ENCODE measurements at regions not wholly inside any gene's neighbourhood (a gene's known extent, or its start where the extent isn't known, plus 50 kb on each side); places are given as distances from the start of the nearest gene placed in this dataset.

GRCh38 chr22:49400941-49401598, 426.6 kb downstream of the BRD1 start:
- TF ChIP-seq OSR1 (CRISPR knock-in tag; IDR thresholded peaks at IDR 0.05): no peak
- TF ChIP-seq GLIS3 (CRISPR knock-in tag; IDR thresholded peaks at IDR 0.05): no peak
- no peak for TF ChIP-seq ZFP30 (CRISPR knock-in tag; IDR thresholded peaks at IDR 0.05)
- no peak for TF ChIP-seq ZNF8 (CRISPR knock-in tag; IDR thresholded peaks at IDR 0.05)
- no peak for TF ChIP-seq CSDC2 (CRISPR knock-in tag; IDR thresholded peaks at IDR 0.05)
- no peak for TF ChIP-seq RARB (CRISPR knock-in tag; IDR thresholded peaks at IDR 0.05)
- TF ChIP-seq ZC3H10 (CRISPR knock-in tag; IDR thresholded peaks at IDR 0.05): no peak
- TF ChIP-seq, protein P1, sequence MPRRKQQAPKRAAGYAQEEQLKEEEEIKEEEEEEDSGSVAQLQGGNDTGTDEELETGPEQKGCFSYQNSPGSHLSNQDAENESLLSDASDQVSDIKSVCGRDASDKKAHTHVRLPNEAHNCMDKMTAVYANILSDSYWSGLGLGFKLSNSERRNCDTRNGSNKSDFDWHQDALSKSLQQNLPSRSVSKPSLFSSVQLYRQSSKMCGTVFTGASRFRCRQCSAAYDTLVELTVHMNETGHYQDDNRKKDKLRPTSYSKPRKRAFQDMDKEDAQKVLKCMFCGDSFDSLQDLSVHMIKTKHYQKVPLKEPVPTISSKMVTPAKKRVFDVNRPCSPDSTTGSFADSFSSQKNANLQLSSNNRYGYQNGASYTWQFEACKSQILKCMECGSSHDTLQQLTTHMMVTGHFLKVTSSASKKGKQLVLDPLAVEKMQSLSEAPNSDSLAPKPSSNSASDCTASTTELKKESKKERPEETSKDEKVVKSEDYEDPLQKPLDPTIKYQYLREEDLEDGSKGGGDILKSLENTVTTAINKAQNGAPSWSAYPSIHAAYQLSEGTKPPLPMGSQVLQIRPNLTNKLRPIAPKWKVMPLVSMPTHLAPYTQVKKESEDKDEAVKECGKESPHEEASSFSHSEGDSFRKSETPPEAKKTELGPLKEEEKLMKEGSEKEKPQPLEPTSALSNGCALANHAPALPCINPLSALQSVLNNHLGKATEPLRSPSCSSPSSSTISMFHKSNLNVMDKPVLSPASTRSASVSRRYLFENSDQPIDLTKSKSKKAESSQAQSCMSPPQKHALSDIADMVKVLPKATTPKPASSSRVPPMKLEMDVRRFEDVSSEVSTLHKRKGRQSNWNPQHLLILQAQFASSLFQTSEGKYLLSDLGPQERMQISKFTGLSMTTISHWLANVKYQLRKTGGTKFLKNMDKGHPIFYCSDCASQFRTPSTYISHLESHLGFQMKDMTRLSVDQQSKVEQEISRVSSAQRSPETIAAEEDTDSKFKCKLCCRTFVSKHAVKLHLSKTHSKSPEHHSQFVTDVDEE (CRISPR knock-in tag; IDR thresholded peaks at IDR 0.05): no peak
- TF ChIP-seq, protein P2, sequence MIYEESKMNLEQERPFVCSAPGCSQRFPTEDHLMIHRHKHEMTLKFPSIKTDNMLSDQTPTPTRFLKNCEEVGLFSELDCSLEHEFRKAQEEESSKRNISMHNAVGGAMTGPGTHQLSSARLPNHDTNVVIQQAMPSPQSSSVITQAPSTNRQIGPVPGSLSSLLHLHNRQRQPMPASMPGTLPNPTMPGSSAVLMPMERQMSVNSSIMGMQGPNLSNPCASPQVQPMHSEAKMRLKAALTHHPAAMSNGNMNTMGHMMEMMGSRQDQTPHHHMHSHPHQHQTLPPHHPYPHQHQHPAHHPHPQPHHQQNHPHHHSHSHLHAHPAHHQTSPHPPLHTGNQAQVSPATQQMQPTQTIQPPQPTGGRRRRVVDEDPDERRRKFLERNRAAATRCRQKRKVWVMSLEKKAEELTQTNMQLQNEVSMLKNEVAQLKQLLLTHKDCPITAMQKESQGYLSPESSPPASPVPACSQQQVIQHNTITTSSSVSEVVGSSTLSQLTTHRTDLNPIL (CRISPR knock-in tag; IDR thresholded peaks at IDR 0.05; ENCODE audit: low read depth): no peak
- no peak for TF ChIP-seq ZNF70 (CRISPR knock-in tag; IDR thresholded peaks at IDR 0.05)
- no peak for TF ChIP-seq ZFP3 (CRISPR knock-in tag; IDR thresholded peaks at IDR 0.05)
- no peak for TF ChIP-seq BACH2 (CRISPR knock-in tag; IDR thresholded peaks at IDR 0.05; ENCODE audit: borderline replicate concordance)
- no peak for TF ChIP-seq CSRNP3 (CRISPR knock-in tag; IDR thresholded peaks at IDR 0.05)
- TF ChIP-seq PPARA (CRISPR knock-in tag; IDR thresholded peaks at IDR 0.05; ENCODE audit: borderline replicate concordance): no peak
- TF ChIP-seq TCF4 (CRISPR knock-in tag; IDR thresholded peaks at IDR 0.05; ENCODE audit: borderline replicate concordance): no peak
- TF ChIP-seq TOX (CRISPR knock-in tag; IDR thresholded peaks at IDR 0.05; ENCODE audit: borderline replicate concordance): no peak
- no peak for TF ChIP-seq ARNTL (CRISPR knock-in tag; IDR thresholded peaks at IDR 0.05; ENCODE audit: borderline replicate concordance, low read depth)
- TF ChIP-seq ESRRG (CRISPR knock-in tag; IDR thresholded peaks at IDR 0.05): no peak
- TF ChIP-seq POU6F1 (CRISPR knock-in tag; IDR thresholded peaks at IDR 0.05; ENCODE audit: borderline replicate concordance, low read depth): no peak
- no peak for ATAC-seq

DNA sequence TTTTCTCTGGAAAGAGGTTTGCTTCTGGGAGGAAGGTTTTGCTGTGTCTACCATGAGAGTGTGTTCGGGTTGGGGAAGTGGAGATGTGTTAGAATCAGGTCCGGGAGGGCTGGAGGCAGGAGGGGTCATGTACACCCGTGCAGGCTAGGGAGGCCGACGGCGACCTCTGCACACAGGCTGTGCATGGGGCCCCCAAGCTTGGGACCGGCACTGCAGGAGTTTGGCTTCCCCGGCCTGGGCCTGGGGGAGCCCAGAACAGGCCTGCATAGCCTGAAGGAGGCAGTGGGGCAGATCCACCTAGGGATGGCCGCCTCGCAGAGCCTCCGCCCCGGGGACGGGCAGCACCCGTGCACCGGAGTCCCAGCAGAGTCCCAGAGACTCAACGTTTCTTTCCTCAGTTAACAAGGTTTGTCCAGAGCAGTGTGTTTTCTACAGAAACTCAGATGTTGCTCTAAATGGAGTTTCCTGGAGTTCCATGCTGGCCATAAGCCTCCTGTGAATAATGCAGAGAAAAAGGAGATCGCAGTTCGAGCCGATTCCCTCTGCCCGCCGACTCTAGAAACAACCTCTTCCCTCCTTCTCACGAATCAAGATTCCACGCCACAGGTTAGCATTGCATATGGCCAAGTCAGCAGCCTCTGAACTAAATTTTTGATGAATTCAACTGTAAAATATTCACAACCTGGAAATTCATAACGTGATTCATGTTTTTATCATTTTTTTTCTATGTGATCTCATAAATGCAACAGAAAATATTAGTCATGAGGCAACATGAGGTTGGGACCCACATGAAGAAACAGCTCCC, 427.3 kb downstream of the BRD1 start:
- TF ChIP-seq ISL1 (CRISPR knock-in tag; IDR thresholded peaks at IDR 0.05) (no peak), SNAI2 (CRISPR knock-in tag; IDR thresholded peaks at IDR 0.05) (no peak), RARB (CRISPR knock-in tag; IDR thresholded peaks at IDR 0.05) (no peak), BACH2 (CRISPR knock-in tag; IDR thresholded peaks at IDR 0.05; ENCODE audit: borderline replicate concordance) (no peak), PATZ1 (CRISPR knock-in tag; IDR thresholded peaks at IDR 0.05; ENCODE audit: borderline replicate concordance) (no peak)
- no peak for ATAC-seq

Measured in SK-N-SH treated with all-trans-retinoic acid at 6 μM for 48 hours (cell line).